Inferior parietal cortex (tissue), 1 donor: ENCODE measurements at regions not wholly inside any gene's neighbourhood (a gene's known extent, or its start where the extent isn't known, plus 50 kb on each side); places are given as distances from the start of the nearest gene placed in this dataset.

Experiments used
- DNase-seq: peaks from one replicate; pipeline ENCODE4 v3.0.0-alpha.2; 2016; ENCODE audit errors: extremely low spot score

DNA sequence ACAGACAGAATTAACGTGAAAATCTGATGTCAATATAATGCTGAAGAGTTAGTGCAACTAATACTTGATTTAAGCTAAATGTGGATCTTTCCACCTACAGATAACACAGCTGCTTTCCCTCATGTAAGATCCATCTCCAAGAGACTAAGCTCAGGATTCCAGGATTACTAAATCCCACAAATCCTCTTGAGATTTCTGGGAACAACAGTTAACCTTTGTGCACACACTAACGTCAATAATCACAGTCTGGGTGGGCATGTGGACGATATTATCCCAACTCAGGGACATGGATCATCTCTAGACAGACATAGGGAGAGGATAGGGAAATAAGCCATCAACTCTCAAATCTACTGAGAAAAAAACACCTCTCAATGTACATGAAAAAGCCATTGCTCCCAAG is 432.6 kb downstream of the SATB2 start:
- DNase-seq: no peak

- no peak for DNase-seq
These were observed 433.5 kb downstream of the SATB2 start for GRCh38 chr2:199024224-199024623.

- DNase-seq: no peak
These were observed 437.7 kb downstream of the SATB2 start for GRCh38 chr2:199019898-199020507.

DNA sequence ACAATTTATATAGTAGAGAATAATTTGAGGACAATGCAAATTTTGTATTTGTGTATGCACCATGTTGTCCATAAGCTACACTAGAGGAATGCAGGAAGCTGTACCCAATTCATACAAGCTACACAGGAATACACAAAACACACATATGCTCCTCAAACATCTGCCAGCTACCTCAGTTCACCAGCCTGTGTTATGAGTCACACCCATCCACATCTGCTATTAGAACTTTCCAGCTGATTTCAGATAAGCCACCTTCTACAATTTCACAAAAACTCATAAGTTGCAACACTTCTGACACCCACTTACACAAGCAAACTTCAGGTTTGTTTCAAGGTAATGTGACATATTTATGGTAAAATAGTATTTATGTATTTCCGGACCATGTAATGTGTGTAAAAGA is 438.9 kb downstream of the SATB2 start:
- no peak for DNase-seq

DNA sequence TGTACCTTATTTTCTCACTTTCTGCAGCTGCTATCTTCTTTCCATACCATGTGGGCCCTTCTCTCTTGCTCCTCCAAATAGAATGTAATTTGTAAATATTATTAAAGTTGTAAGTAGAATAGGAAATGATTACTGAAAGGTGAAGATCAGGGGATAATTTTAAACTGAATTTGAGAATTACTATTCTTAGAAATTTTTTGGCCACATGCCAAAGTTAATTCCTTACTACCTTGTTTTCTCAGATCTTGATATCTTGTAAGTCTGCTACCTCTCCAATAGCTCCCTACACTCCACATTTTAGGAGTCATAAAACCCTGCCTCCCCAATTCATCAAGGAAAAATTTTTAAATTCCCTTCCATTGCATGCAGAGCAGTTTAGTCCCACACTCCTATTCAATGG is 442.7 kb downstream of the SATB2 start:
- DNase-seq: no peak

- DNase-seq: no peak
These were observed 443.5 kb downstream of the SATB2 start for GRCh38 chr2:199014226-199014625.

DNA sequence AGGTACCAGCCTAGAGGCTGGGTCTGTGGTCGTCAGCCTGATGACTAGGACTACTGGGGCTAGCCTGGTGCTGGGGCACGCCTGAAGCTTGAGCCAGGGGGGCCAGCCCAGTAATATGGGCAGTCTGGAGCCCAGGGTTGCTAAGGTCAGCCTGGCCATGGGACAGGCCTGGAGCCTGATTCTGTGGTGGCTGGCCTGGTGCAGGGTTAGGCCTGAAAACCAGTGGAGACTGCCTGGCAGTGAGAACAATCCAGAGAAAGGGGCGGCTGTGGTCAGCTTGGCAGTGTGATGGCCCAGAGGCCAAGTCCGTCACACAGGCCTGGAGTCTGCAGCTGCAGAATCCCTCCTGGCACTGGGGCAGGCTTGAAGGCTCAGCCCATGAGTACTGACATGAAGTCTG is 445.8 kb downstream of the SATB2 start:
- no peak for DNase-seq

DNA sequence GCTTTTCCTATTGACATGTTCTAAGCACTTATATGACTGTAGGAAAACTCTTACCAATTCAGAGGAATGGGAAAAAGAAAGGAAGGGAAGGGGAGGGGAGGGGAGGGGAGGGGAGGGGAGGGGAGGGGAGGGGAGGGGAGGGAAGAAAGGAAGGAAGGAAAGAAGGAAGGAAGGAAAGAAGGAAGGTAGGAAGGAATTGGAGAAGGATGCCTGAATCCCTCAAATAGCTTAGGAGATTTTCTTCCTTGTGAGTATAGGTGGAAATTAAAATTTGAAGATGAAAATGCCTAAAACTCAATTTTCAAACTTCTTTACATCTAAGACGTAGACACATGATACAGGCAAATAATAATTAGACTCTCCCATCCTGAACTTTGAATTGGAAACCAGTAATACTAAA is 463.1 kb downstream of the SATB2 start:
- no peak for DNase-seq

DNA sequence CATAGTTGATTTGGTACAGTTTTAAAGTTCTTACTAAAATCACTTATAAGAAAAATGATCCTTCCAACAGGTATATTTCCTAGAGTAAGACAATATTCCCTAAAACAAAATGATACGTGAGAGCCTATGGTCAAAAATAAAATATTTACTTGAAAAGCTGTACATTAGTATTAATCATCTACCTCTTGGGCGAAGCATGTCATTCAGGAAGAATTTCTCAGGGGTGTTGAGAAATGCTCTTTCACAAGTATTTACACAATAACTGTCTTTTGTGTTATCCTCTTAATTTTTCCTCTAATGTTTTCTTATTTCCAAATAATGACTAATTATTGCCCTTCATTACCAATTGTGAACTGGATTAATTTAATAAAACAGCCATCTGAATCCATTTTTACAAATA is 466.3 kb downstream of the SATB2 start:
- no peak for DNase-seq

DNA sequence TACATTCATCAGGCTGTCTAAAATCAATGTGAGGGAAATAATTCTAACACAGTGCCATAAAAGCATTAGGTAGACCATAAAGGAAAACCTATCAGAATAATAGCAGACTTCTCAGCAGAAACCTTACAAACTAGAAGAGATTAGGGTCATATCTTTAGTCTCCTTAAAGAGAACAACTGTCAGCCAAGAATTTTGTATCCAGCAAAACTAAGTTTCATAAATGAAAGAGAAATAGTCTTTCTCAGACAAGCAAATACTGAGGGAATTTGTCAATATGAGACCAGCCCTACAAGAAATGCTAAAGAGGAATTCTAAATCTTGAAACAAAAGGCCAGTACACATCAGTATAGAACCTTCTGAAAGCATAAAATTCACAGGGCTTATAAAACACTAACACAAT is 482.0 kb downstream of the SATB2 start:
- DNase-seq: no peak

GRCh38 chr2:198973785-198974184 is 484.0 kb downstream of the SATB2 start:
- no peak for DNase-seq

DNA sequence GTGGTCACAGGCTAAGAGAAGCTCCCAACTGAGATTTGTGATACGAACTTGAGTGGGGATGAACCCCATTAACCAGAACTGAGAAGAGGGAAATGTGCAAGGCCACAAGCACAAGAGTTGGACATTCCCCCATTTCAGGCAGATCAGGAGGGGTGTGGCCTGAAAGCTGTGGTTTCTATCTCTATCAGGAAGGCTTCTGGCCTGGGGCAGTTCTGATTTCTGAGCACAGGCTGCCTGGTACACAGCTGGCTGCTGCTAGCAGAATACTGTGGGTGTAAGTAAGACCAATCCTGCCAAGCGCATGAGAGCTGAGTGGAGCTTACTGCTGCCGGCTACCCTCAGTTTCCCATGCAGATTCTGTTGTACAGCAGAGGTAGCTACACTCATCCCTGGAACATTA is 484.6 kb downstream of the SATB2 start:
- no peak for DNase-seq

DNA sequence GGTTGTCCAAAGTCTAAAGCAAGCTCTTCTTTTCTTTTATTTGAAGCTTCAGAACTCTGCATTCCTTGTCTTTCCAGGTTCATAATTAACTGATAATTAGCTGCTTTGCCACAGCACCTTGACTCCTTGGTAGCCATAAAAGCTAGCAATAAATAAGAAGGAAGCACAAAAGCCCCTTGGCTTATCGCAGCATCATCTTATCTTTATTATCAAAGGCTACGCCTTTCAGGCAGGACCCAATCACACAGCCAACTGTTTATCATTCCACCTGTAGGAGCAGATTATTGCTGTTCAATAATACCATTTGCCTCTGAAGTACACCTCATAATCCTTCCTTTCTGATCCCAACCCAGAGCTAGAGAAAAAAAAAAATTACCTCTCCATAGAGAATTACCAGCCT is 489.2 kb downstream of the SATB2 start:
- no peak for DNase-seq

GRCh38 chr2:198966269-198966668 is 491.5 kb downstream of the SATB2 start:
- DNase-seq: no peak

DNA sequence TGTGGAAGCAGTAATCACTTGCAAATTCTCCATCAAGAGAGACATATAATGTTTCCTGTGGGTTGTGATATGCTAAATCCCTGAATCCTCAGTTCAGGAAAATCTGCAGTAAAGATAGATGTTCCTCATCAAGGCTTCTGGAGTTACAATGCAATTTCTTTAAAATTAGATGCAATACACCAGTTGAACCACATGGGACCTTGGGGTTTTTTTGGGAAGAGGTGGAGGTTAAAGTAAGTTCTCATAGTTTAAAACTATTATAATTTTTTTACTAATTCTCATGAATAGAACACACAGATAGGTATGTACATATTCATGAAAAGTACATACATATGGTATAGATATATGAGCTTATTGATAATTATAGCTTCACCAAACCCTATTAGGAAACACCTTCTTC is 496.2 kb downstream of the SATB2 start:
- DNase-seq: no peak

GRCh38 chr2:198957181-198957580 is 500.6 kb downstream of the SATB2 start:
- DNase-seq: no peak

DNA sequence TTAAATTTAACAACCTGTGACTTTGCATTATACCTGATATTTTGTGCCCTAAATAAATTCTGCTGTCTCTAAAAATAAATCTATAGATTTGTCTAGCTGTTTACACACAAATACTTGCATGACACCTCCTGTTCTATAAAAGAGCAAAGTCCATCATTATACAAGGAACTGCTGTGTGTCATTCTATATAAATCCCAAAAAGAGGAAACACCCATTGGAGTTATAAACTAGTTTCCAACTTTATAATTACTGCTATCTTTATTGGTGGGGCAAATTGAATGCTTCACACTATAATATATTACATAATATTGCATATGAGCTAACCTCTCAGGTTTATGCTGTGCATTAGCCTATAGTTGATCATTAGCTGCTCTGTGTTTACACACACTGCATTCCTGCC is 504.4 kb downstream of the SATB2 start:
- DNase-seq: no peak

GRCh38 chr2:198950803-198951202 is 506.9 kb downstream of the SATB2 start:
- DNase-seq: no peak

GRCh38 chr2:198945496-198945895 is 512.2 kb downstream of the SATB2 start:
- no peak for DNase-seq

DNA sequence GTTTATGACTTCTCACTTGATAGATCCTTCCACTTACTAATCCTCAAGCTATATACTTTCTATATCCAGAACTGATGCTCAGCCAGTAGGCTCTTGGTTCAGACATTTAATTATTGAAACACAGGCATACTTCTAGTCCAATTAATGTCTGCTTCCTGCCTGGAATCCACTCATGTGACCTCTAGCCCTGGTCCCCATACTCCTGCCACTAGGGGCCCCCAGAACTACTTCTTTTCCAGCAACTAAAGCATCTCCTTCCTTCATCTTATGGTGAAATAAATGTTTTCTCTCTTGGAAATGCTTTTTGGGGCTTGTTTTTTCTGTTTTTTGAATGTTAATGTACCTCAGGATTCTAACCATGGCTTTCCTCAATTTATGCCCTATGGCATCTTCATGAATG is 527.6 kb downstream of the SATB2 start:
- DNase-seq: no peak

GRCh38 chr2:198928026-198928425 is 529.7 kb downstream of the SATB2 start:
- peak; percentile 18 for DNase-seq

- DNase-seq: no peak
These were observed 539.6 kb downstream of the SATB2 start for GRCh38 chr2:198917926-198918720.

GRCh38 chr2:198917275-198917674 is 540.5 kb downstream of the SATB2 start:
- DNase-seq: no peak
